B cell (primary cell): ENCODE measurements at regions not wholly inside any gene's neighbourhood (a gene's known extent, or its start where the extent isn't known, plus 50 kb on each side); places are given as distances from the start of the nearest gene placed in this dataset.

Source experiments
- ATAC-seq: fragments of 200-7000 bp; cut with Tn5 transposase; one replicate; pipeline ENCODE4 v1.10.0; 2021; ENCODE audit warnings: low read depth, mild to moderate bottlenecking, moderate number of reproducible peaks, moderate library complexity
- CTCF ChIA-PET: fragments of 350-600 bp; sonication (Branson Sonifier 250); formaldehyde crosslinking; loops from one replicate; lab custom pipeline; 2021; ENCODE audit warnings: antibody characterized with exemption, inconsistent platforms; lab: Charles Lee
- POLR2A ChIA-PET: fragments of 350-600 bp; sonication (Branson Sonifier 250); formaldehyde crosslinking; loops from one replicate; lab custom pipeline; 2021; ENCODE audit warnings: antibody characterized with exemption; lab: Charles Lee
- DNase-seq: peaks from one replicate; pipeline ENCODE4 v3.0.0; 2013
- H2AFZ ChIP-seq: 2 replicates; pipeline ENCODE4 v1.6.1; 2012; ENCODE audit warnings: mild to moderate bottlenecking, low read depth, low read length; ENCODE audit not compliant: insufficient read depth, poor library complexity, severe bottlenecking
- H3K27ac ChIP-seq, 2 donors: 1 replicate in 1 of 2; 2 replicates in 1 of 2; pipeline ENCODE4 v1.5.1; 2012 to 2013; ENCODE audit warnings: low read length in 2 of 2, mild to moderate bottlenecking in 2 of 2, moderate library complexity in 1 of 2
- H3K27me3 ChIP-seq, 4 experiments: fragments of 200-600 bp in 1 of 4; sonication (generic) in 1 of 4; replicated peaks in 1 of 4; 1 replicate in 2 of 4; 2 replicates in 2 of 4; pipeline versions ENCODE4 v1.6.1 to v1.7.0; 2013 to 2016; ENCODE audit warnings: low read length in 3 of 4, mild to moderate bottlenecking in 2 of 4, mixed read lengths in 1 of 4, moderate library complexity in 1 of 4; ENCODE audit not compliant: insufficient read depth in 4 of 4, control insufficient read depth in 3 of 4; ENCODE audit errors: control extremely low read depth in 1 of 4
- H3K36me3 ChIP-seq, 2 experiments: replicated peaks in 1 of 2; 1 replicate in 1 of 2; 2 replicates in 1 of 2; pipeline versions ENCODE4 v1.6.1 to v1.7.1; 2013; ENCODE audit warnings: low read length in 1 of 2; ENCODE audit not compliant: insufficient read depth in 2 of 2, control insufficient read depth in 1 of 2; ENCODE audit errors: control extremely low read depth in 1 of 2, extremely low read depth in 1 of 2
- H3K4me1 ChIP-seq, 2 donors: fragments of 200-600 bp in 1 of 2; sonication (generic) in 1 of 2; 1 replicate in 1 of 2; 2 replicates in 1 of 2; pipeline versions ENCODE4 v1.5.1 to v1.6.1; 2013 to 2017; ENCODE audit warnings: low read length in 2 of 2; ENCODE audit not compliant: control insufficient read depth in 2 of 2, insufficient read depth in 2 of 2
- H3K4me2 ChIP-seq: replicated peaks from 2 replicates; pipeline ENCODE3; 2012; ENCODE audit warnings: mild to moderate bottlenecking, low read depth, low read length; ENCODE audit not compliant: poor library complexity, severe bottlenecking
- H3K4me3 ChIP-seq, 5 experiments: fragments of 200-600 bp in 1 of 5; sonication (generic) in 1 of 5; 1 replicate in 3 of 5; 2 replicates in 2 of 5; pipeline versions ENCODE4 v1.5.1 to v1.7.0; 2011 to 2016; ENCODE audit warnings: low read length in 4 of 5, mild to moderate bottlenecking in 4 of 5, low read depth in 2 of 5, control low read depth in 1 of 5, moderate library complexity in 1 of 5; ENCODE audit not compliant: insufficient read depth in 1 of 5; ENCODE audit errors: control extremely low read depth in 1 of 5, extremely low read depth in 1 of 5
- H3K79me2 ChIP-seq: fragments of 200-600 bp; sonication (generic); one replicate; pipeline ENCODE4 v1.6.0; 2016; ENCODE audit warnings: low read length; ENCODE audit not compliant: control insufficient read depth, insufficient read depth
- H3K9ac ChIP-seq: fragments of 200-600 bp; sonication (generic); 2 replicates; pipeline ENCODE4 v1.6.1; 2017; ENCODE audit warnings: mild to moderate bottlenecking, low read length, moderate library complexity
- H3K9me3 ChIP-seq, 3 donors: one replicate each; pipeline versions ENCODE4 v1.6.1 to v1.7.1; 2013; ENCODE audit warnings: low read length in 2 of 3; ENCODE audit not compliant: control insufficient read depth in 2 of 3, insufficient read depth in 1 of 3; ENCODE audit errors: control extremely low read depth in 1 of 3
- H4K20me1 ChIP-seq: 2 replicates; pipeline ENCODE4 v1.6.0; 2012; ENCODE audit warnings: mild to moderate bottlenecking, low read length; ENCODE audit not compliant: insufficient read depth, control insufficient read depth, poor library complexity, severe bottlenecking
- H3K27ac Mint-ChIP-seq: one replicate; pipeline ENCODE4 v1.8.0; 2021; ENCODE audit warnings: mixed read lengths
- H3K27me3 Mint-ChIP-seq: one replicate; pipeline ENCODE4 v1.8.0; 2021; ENCODE audit warnings: mixed read lengths
- H3K4me1 Mint-ChIP-seq: one replicate; pipeline ENCODE4 v1.8.0; 2021; ENCODE audit warnings: mixed read lengths
- H3K4me3 Mint-ChIP-seq: one replicate; pipeline ENCODE4 v1.8.0; 2021; ENCODE audit warnings: mixed read lengths
- H3K9me3 Mint-ChIP-seq: one replicate; pipeline ENCODE4 v1.8.0; 2022; ENCODE audit warnings: mixed read lengths; ENCODE audit not compliant: insufficient read depth
- EZH2 ChIP-seq: IDR thresholded peaks from 2 replicates; pipeline ENCODE4 v1.6.1; 2012; ENCODE audit warnings: borderline replicate concordance, low read depth, mild to moderate bottlenecking, moderate library complexity, low read length; ENCODE audit not compliant: insufficient read depth, poor library complexity, severe bottlenecking
- WGBS: methylation state at CpG from one replicate; pipeline ENCODE4 v1.1.5; 2013; ENCODE audit warnings: missing lambda C conversion rate; ENCODE audit not compliant: insufficient coverage; 5-methylcytosine and 5-hydroxymethylcytosine counted together
- intact Hi-C: fragments of 100-400 bp; cut with micrococcal nuclease; formaldehyde crosslinking; loops from one replicate; pipeline ENCODE4 v1.10.0; 2022
- TF ChIP-seq, protein P1 (sequence below): fragments of 200-600 bp; IDR thresholded peaks from one replicate; pipeline ENCODE4 v1.8.0; 2022; ENCODE audit warnings: antibody characterized with exemption, mild to moderate bottlenecking

DNA sequence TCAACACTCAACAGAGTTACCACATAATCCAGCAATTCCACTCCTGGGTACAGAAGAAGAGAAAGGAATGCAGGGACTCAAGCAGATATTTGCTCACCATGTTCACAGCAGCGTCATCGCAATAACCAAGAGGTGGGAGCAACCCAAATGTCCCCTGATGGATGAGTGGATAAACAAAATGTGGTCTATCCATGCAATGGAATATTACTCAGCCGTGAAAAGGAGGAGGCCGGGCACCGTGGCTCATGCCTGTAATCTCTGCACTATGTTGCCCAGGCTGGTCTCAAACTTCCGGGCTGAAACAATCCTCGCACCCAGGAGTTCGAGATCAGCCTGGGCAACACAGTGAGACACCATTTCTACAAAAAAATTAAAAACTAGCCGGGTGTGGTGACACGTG, 131.7 kb downstream of the CTTN start:
- Histone ChIP-seq H3K4me3 (no peak overlapping the region), H3K36me3 (no peaks in the 10 kb centered on the region), H3K9ac (no peak overlapping the region), H3K27ac (no peak overlapping the region), H3K27me3 (peaks cover 0 to 2% (median 0%) of the 10 kb centered on the region in 4 experiments), H3K4me1 (no peaks in the 10 kb centered on the region), H4K20me1 (no peaks in the 10 kb centered on the region), H3K4me2 (no peak overlapping the region), H2AFZ (no peak overlapping the region), H3K79me2 (no peaks in the 10 kb centered on the region), H3K9me3 (peaks cover 0 to 24% (median 0%) of the 10 kb centered on the region in 3 donors)
- no peak for DNase-seq
- intact Hi-C loops = no loop called here
- Mint-ChIP-seq H3K27me3 (no peaks in the 10 kb centered on the region), H3K4me1 (no peaks in the 10 kb centered on the region), H3K4me3 (no peak overlapping the region), H3K9me3 (peaks cover 9% of the 10 kb centered on the region), H3K27ac (no peak overlapping the region)
- no peak for ATAC-seq
- WGBS = 100% methylated on average over 5 of the region's 10 CpGs
- CTCF ChIA-PET = no interaction called here
- TF ChIP-seq, protein P1, sequence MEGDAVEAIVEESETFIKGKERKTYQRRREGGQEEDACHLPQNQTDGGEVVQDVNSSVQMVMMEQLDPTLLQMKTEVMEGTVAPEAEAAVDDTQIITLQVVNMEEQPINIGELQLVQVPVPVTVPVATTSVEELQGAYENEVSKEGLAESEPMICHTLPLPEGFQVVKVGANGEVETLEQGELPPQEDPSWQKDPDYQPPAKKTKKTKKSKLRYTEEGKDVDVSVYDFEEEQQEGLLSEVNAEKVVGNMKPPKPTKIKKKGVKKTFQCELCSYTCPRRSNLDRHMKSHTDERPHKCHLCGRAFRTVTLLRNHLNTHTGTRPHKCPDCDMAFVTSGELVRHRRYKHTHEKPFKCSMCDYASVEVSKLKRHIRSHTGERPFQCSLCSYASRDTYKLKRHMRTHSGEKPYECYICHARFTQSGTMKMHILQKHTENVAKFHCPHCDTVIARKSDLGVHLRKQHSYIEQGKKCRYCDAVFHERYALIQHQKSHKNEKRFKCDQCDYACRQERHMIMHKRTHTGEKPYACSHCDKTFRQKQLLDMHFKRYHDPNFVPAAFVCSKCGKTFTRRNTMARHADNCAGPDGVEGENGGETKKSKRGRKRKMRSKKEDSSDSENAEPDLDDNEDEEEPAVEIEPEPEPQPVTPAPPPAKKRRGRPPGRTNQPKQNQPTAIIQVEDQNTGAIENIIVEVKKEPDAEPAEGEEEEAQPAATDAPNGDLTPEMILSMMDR = no peak
- no peak for TF ChIP-seq EZH2
- POLR2A ChIA-PET = no interaction called here

DNA sequence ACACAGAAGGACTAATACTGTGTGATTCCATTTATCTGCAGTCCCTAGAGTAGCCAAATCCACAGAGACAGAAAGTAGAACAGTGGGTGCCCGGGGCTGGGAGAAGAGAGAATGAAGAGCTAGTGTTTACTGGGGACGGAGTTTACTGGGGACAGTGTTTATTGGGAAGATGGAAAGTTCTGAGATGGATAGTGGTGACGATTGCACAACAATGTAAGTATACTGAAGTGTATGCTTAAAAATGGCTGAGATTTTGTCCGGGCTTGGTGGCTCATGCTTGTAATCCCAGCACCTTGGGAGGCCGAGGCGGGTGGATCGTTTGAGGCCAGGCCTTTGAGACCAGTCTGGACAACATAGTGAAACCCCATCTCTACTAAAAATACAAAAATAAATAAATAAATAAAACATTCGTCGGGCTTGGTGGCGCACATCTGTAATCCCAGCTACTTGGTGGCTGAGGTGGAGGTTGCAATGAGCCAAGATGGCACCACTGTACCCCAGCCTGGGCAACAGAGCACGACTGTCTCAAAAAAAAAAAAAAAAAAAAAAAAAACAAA, 132.4 kb downstream of the CTTN start:
- DNase-seq = no peak
- intact Hi-C loops = no loop called here
- Mint-ChIP-seq H3K9me3 (peaks cover 13% of the 10 kb centered on the region), H3K4me1 (no peaks in the 10 kb centered on the region), H3K27ac (no peak overlapping the region), H3K27me3 (peaks cover 3% of the 10 kb centered on the region), H3K4me3 (no peak overlapping the region)
- H3K4me2 ChIP-seq = no peak overlapping the region
- CTCF ChIA-PET = no interaction called here
- no peak for ATAC-seq
- TF ChIP-seq, protein P1 = no peak
- TF ChIP-seq EZH2 = no peak
- H3K27me3 ChIP-seq = peaks cover 0 to 2% (median 0%) of the 10 kb centered on the region in 4 experiments
- H3K4me3 ChIP-seq = no peak overlapping the region
- 96% methylated on average over 3 of the region's 11 CpGs for WGBS
- no peaks in the 10 kb centered on the region for H3K79me2 ChIP-seq
- no peak overlapping the region for H3K9ac ChIP-seq
- no peak overlapping the region for H3K27ac ChIP-seq
- no peak overlapping the region for H2AFZ ChIP-seq
- POLR2A ChIA-PET = no interaction called here
- no peaks in the 10 kb centered on the region for H3K36me3 ChIP-seq
- H3K4me1 ChIP-seq = no peaks in the 10 kb centered on the region
- no peaks in the 10 kb centered on the region for H4K20me1 ChIP-seq
- H3K9me3 ChIP-seq = peaks cover 0 to 28% (median 0%) of the 10 kb centered on the region in 3 donors
